ENCODE measurements at regions not wholly inside any gene's neighbourhood (a gene's known extent, or its start where the extent isn't known, plus 50 kb on each side); places are given as distances from the start of the nearest gene placed in this dataset.
"Not testable (repeated sequence)": the region's sequence is repeated elsewhere in the genome, so short reads cannot be mapped to it uniquely, and the experiment has no call there.

DNA sequence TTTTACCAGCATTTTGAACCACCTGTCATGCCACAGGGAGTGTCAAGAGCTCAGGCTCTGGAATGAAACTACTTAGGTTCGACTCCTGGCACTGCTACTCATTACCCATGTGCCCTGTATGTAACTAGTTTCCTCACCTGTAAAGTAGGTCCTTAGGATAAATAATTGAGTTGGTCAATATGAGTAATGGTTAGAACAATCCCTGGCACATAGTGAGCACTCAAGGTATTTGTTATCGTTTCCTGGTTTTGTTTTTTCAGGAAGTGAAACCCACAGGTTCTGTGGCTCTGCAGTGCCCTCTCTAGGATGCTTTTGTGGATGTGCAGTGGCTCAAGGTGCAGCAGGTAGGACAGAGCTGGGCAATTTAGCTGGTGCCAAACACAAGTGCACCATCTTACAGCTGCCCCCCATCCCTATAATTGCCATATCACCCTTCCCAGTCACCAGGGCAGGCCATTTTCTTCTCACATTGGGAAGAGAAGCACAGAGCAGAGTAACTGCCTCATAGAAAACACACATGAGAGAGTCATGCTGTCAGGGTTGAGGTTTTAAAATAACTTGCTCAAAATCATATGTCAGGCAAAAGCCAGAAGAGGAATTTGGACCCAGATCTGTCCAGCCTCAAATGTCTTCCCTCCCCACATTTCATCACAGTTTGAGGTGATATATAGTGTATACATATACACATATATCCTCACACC lies 297.5 kb downstream of the RPAP3 start:
- peak; percentile 58 for DNase-seq

DNA sequence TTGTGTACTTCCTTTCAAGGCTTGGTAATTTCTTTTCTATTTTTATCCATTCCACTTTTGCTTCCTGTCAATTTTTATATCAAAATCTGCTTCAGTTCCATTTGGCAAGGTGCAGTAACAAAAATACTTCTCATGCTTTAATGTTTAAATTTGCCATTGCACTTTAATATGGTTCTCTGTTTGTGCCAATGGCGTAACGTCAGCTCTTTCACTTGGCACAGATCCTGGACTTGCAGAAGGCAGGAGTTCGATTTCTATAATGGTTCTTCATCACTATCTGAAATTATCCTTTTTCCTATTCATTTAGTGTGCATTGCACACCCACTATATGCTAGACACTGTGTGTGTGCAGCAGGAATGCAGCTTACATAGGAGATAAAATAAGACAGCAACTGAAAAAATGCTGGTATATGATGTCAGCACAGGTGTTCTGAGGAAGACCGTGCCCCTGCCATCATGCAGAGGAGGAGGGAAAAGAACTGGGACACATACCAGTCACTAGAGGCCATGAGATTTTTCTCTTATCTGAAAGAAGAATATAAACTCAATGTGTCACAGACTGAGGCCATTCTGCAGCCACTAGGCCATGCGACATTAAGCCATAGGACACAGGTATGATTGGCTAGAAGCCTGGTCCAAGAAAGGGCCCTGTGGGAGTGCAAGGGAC lies 298.2 kb downstream of the RPAP3 start:
- DNase-seq, result no peak

GRCh38 chr12:47403681-47404080 lies 302.1 kb downstream of the RPAP3 start:
- no peak for DNase-seq

- DNase-seq, result not testable (repeated sequence)
Measured at GRCh38 chr12:47401196-47401595, 304.6 kb downstream of the RPAP3 start.

GRCh38 chr12:47400266-47400665 lies 305.6 kb downstream of the RPAP3 start:
- no peak for DNase-seq

GRCh38 chr12:47397664-47398281 lies 308.1 kb downstream of the RPAP3 start:
- DNase-seq, result peak; percentile 54

DNA sequence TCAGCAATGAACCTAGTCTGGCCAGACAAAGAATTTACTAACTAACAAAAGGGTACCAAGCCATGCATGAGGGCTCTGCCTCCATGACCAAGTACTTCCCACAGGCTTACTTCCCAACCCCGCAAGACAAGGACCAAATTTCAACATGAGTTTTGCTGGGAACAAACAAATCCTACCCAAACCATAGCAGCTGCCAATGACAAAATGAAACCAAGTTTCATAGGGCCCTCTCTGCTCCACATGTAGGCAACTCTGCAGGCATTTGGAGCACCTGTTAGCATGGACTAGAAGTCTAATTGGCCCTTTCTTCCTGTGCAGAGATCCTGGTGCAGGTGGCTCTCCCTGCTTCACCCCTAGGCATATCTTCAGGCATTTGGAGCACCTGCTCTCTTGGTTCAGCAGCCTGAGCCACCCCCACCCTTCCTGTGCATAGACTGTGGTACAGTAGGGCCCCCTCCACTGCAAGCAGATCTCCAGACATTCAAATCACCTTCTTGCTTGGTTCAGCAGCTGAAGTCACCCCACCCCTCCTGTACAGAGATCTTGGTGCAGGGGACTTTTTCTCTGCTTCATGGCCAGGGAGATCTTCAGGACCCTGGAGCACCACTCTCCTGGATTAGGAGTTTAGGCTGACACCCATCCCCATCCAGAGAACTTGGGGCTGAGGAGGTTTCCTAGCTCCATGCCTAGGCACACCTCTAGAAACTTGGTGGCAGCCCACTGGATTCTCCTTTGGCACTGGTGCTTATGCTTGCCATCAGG lies 308.7 kb downstream of the RPAP3 start:
- DNase-seq, result peak; percentile 35

GRCh38 chr12:47394070-47394469 lies 311.8 kb downstream of the RPAP3 start:
- no peak for DNase-seq

DNA sequence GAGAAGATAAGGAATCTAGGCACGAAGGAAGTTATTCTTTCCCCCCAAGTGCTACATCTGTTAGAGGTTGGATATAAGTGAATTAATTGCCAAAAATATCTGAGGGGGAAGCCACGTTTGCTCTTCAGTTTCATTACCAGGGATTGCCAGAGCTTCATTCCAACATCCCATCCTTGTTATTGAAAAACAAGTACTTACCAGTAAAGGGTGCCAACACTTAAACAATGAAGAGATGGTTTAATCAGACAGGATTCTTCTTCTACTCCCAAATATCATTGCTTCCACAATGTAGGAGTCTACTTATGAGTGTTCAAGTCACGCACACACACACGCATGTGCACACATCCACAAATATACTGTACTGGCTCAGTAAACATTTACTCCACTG lies 312.4 kb downstream of the RPAP3 start:
- DNase-seq, result no peak

GRCh38 chr12:47391566-47391965 lies 311.8 kb upstream of the AMIGO2 start:
- DNase-seq, result peak; percentile 66

GRCh38 chr12:47388712-47389111 lies 309.0 kb upstream of the AMIGO2 start:
- no peak for DNase-seq

DNA sequence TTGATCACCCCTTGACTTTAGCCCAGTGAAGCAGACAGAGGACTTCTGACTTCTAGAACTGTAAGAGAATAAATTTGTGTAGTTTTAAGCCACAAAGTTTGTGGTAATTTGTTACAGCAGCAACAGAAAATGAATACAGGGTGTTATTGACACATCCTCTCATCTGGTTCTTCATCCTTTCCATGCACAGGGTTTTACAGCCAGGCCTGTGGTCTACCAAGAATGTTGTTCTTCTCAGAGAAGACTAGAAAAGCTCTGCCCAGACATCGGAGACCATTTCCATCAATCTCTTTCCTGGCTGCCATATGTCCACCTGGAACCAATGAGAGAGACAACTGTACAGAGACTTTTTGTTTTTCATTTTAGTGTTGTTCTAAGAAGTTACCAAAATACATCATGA lies 308.2 kb upstream of the AMIGO2 start:
- no peak for DNase-seq

- DNase-seq, result no peak
Measured at GRCh38 chr12:47385653-47386052, 305.9 kb upstream of the AMIGO2 start.

- DNase-seq, result no peak
Measured at GRCh38 chr12:47383942-47384341, 304.2 kb upstream of the AMIGO2 start.

- DNase-seq, result no peak
Measured at GRCh38 chr12:47382305-47382704, 302.5 kb upstream of the AMIGO2 start.

DNA sequence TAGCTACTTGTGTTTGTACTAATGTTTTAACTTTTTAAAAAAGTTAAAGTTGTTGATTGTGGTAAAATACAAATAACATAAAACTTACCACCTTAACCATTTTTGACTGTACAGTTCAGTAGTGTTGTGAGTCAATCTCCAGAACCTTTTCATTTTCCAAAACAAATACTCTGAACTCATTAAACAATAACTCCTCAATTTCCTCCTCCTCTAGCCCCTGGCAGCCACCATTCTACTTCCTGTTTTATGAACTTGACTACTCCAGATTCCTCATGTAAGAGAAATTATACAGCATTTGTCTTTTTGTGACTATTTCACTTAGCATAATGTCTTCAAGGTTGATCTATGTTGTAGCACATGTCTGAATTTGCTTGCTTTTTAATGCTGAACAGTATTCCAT lies 299.1 kb upstream of the AMIGO2 start:
- DNase-seq, result no peak

- DNase-seq, result no peak
Measured at GRCh38 chr12:47378222-47378582, 298.4 kb upstream of the AMIGO2 start.

DNA sequence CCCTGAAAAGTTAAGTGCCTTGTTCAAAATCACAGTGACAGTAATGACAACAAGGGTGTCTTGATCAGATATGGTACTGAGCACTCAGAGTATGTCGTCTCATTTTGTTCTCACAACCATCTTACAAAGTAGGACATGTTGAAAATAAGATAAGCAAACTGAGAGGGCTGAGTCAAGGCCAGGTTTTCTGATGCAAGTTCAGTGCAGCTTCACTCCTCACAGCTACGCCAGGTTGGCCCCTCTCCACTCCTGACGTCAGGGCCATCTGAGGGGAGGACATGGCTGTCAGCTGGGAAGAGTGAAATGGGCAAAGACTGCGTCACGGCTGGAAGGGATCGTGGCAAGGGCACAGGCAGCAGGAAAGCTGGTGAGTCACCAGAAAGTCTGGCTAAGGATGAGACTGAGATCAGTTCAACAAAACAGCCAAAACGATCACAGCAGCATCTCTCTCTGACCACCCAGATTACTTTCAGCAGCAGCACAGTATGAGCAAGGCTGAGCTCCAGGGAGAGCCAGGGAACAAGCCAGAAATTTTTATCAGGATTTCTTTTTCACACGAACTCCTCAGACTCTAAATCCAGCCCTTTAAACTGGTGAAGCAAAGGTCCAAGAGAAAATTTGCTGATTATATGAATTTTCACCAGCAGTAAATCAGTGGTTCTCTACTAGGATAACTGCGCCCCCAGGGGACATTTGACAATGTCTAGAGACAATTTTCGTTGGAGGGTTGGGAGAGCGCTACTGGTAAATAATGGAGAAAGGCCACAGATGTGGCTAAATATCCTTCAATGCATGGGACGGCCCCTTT lies 297.9 kb upstream of the AMIGO2 start:
- DNase-seq, result no peak

GRCh38 chr12:47376927-47377326 lies 297.2 kb upstream of the AMIGO2 start:
- no peak for DNase-seq

DNA sequence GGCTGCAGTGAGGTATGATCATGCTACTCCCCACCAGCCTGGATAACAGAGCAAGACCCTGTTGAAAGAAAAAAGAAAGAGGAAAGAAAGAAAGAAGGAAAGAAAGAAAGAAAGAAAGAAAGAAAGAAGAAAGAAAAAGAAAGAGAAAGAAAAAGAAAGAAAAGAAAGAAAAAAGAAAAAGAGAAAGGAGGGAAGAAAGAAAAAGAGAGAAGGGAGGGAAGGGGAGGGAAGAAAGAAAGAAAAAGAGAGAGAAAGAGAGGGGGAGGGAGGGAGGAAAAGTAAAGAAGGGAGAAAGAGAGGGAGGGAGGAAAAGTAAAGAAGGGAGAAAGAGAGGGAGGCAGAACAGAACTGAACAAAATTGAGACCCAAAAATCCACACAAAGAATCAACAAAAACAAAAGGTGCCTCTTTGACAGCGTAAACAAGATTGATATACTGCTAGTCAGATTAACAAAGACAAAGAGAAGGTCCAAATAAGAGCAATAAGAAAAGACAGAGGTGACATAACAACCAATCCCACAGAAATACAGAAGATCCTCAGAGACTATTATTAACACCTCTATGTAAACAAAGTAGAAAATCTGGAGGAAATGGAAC lies 293.9 kb upstream of the AMIGO2 start:
- DNase-seq, result no peak

GRCh38 chr12:47370421-47370820 lies 290.7 kb upstream of the AMIGO2 start:
- DNase-seq, result no peak

DNA sequence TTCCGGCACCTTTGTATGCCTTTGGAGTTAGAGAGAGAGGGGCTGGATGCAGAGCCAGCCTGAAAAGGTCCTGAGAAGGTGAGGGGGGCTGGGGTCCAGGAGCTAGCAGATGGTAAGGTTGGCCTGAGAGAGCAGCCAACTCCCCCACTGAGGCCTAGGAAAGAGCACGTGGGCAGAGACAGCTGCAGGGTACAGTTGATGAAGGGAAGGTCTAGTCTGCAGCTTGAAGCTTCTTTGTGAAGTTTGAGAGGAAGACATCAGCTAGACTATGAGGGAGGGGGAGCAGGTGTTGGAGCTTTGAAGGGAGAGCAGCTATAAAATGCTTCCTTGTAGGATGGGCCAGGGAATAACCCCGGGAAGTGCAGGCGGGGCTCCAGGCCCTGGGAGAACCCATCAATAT lies 289.3 kb upstream of the AMIGO2 start:
- DNase-seq, result no peak

All from CD4-positive, alpha-beta T cell treated with Interleukin-6 for 4 hours (primary cell).